ENCODE measurements at regions not wholly inside any gene's neighbourhood (a gene's known extent, or its start where the extent isn't known, plus 50 kb on each side); places are given as distances from the start of the nearest gene placed in this dataset.

GRCh38 chr12:42969355-42969754 lies 379.8 kb upstream of the PRICKLE1 start:
- no peak for TF ChIP-seq CTCF (IDR thresholded peaks at IDR 0.05)
- no peak for TF ChIP-seq POLR2A (IDR thresholded peaks at IDR 0.05)

All from prostate gland (tissue), 2 donors.